IPS-18a (cell line): ENCODE measurements at regions not wholly inside any gene's neighbourhood (a gene's known extent, or its start where the extent isn't known, plus 50 kb on each side); places are given as distances from the start of the nearest gene placed in this dataset.

Source experiments
- H3K27ac ChIP-seq: one replicate; pipeline ENCODE4 v1.5.1; 2013; ENCODE audit warnings: low read length
- H3K27me3 ChIP-seq: one replicate; pipeline ENCODE4 v1.6.1; 2013; ENCODE audit warnings: mild to moderate bottlenecking, low read length; ENCODE audit not compliant: control insufficient read depth, insufficient read depth
- H3K36me3 ChIP-seq: one replicate; pipeline ENCODE4 v1.6.1; 2013; ENCODE audit warnings: low read depth, low read length; ENCODE audit not compliant: control insufficient read depth
- H3K4me1 ChIP-seq: one replicate; pipeline ENCODE4 v1.6.1; 2013; ENCODE audit warnings: low read depth, low read length; ENCODE audit not compliant: control insufficient read depth
- H3K4me3 ChIP-seq: one replicate; pipeline ENCODE4 v1.5.1; 2013; ENCODE audit warnings: low read length
- H3K9ac ChIP-seq: one replicate; pipeline ENCODE4 v1.6.1; 2013; ENCODE audit warnings: mild to moderate bottlenecking, low read length, moderate library complexity
- H3K9me3 ChIP-seq: one replicate; pipeline ENCODE4 v1.6.1; 2013; ENCODE audit warnings: low read depth, low read length; ENCODE audit not compliant: control insufficient read depth

DNA sequence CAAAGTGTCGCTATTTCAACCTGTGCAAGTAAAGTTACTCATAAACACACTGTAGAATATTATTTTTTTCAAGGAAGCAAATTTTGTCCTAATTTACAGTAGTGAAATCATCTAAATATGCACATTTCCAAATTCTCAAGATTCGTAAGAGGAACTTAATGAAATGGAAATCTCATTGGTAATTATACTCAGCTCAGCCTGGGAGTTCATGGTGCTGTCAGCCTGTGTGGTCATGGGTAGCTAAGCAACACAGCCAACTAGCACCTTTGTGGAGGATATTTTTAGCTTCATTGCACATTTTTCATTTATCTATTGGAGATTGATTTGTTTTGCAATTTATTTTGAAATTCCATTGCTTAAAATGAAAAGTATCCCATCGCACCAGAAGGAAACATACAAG lies 975.7 kb upstream of the ZEB2 start:
- Histone ChIP-seq H3K4me1 (no peaks in the 10 kb centered on the region), H3K9ac (no peak overlapping the region), H3K27ac (no peak overlapping the region)

DNA sequence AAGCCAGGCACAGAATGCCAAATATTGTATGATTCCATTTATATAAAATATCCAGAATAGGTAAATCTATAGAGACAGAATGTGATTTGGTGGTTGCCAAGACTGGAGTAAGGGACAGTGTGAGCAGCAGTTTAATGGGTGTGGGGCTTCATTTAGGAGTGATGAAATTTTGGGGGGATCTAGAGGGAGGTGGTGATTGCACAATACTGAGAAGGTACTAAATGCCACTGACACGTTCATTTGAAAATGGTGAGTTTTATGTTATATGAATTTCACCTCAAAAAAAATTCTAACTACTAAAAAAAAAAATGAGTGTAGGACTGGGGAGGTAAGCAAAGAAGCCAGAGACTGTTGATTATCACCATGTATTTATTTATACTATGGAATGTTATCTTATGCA lies 974.5 kb upstream of the ZEB2 start:
- Histone ChIP-seq H3K4me3 (no peak overlapping the region), H3K27me3 (no peaks in the 10 kb centered on the region), H3K9me3 (no peaks in the 10 kb centered on the region), H3K36me3 (no peaks in the 10 kb centered on the region), H3K9ac (no peak overlapping the region), H3K27ac (no peak overlapping the region), H3K4me1 (no peaks in the 10 kb centered on the region)

More for the DNA sequence above, 975.7 kb upstream of the ZEB2 start:
- Histone ChIP-seq H3K9me3 (no peaks in the 10 kb centered on the region), H3K4me3 (no peak overlapping the region), H3K36me3 (no peaks in the 10 kb centered on the region), H3K27me3 (no peaks in the 10 kb centered on the region)

DNA sequence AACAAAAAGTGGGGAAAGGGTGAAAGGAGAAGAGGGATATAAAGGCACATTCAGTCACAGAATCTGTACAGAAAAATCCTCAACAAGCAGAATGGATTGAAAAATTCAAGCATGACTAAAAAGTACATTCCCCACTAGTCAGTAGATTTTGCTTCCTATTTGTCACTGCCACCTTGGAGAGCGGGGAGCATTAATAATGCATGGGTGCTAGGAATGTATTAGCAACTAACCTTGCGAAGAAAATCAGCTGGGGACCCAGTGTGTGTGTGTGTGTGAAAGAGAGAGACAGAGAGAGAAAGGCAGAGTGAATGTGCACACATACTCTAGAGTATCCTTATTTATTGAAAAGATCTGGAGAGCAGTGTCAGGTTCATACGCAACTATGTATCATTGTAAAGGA lies 968.7 kb upstream of the ZEB2 start:
- Histone ChIP-seq H3K27ac (no peak overlapping the region), H3K9me3 (no peaks in the 10 kb centered on the region), H3K4me3 (no peak overlapping the region), H3K4me1 (no peaks in the 10 kb centered on the region), H3K9ac (no peak overlapping the region), H3K27me3 (no peaks in the 10 kb centered on the region), H3K36me3 (no peaks in the 10 kb centered on the region)

DNA sequence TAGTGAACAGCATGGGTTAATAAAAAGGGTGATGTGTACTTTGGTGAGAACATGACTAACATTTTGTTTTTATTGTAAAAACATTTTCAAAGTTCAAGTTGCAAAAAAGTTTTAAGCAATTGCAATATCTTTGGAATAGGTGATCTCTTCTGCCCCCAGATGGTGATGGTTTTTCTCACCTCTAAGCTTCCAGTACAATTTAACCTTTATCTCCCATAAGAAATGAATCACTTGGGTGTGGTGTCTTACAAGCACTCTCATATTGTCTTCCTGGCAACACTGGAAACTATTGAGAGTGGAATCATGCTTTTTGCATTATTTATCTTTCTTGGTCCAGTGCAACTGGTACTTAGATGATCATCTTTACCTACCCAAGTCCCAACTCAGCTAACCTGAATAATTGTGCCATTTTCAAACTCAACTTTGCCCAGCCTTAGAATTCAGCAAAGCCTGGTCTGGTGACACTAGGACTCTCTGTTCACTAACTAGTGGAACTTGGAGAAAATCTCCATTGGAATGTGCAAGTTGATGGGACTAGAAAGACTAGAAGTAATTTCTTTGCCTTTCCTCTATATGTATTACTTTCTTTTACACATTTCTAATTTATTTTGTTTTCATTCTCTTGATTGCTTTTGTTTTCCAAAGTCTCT lies 964.7 kb upstream of the ZEB2 start:
- Histone ChIP-seq H3K4me3 (no peak overlapping the region), H3K9ac (no peak overlapping the region), H3K36me3 (no peaks in the 10 kb centered on the region), H3K9me3 (no peaks in the 10 kb centered on the region), H3K4me1 (no peaks in the 10 kb centered on the region), H3K27me3 (no peaks in the 10 kb centered on the region), H3K27ac (no peak overlapping the region)

DNA sequence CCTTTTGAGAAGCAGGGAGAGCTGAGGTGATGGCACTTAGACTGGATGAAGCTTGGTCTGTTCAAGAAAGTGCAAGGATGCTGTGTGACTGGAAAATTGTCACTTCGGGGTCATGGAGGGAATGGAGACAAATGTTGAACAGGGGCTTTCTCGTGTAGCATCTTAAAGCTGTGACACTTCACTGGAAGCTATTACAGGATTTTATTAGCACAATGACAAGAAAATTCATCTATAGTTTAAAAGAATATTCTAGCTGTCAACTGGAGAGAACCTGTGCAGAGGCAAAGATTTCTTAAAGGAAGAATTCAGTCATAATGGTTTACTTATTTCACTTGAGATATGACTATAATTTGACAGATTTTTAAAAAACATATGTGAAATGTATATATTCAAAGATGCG lies 963.9 kb upstream of the ZEB2 start:
- Histone ChIP-seq H3K9me3 (no peaks in the 10 kb centered on the region), H3K27ac (no peak overlapping the region)

DNA sequence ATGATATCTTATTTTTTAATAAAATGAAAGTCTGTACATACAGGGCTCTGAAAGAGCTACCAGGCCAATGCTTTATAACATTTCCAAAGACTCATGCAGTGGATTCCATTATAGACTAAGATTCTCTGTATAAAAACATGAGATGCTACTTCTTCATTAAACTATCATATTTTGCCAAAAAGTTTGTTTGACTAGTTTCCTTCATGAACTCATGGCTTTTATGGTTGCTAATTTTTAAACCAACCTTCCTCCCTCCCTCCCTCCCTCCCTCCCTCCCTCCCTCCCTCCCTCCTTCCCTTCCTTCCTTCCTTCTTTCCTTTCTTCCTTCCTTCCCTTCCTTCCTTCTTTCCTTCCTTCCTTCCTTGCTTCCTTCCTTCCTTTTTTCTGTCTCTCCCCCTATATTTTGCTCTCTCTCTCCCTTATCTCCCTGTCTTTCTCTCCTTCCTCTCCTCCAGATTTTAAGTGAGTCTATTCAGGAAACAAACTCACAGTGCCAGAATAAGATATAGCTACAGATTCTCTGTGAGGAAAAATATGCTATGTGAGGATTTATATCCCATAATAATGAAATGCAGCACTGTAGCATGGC lies 961.5 kb upstream of the ZEB2 start:
- H3K27me3 ChIP-seq, result no peaks in the 10 kb centered on the region
- H3K4me3 ChIP-seq, result no peak overlapping the region
- H3K27ac ChIP-seq, result no peak overlapping the region
- H3K4me1 ChIP-seq, result no peaks in the 10 kb centered on the region
- H3K36me3 ChIP-seq, result no peaks in the 10 kb centered on the region
- no peaks in the 10 kb centered on the region for H3K9me3 ChIP-seq
- no peak overlapping the region for H3K9ac ChIP-seq

More for the DNA sequence above, 963.9 kb upstream of the ZEB2 start:
- Histone ChIP-seq H3K36me3 (no peaks in the 10 kb centered on the region), H3K27me3 (no peaks in the 10 kb centered on the region), H3K9ac (no peak overlapping the region), H3K4me1 (no peaks in the 10 kb centered on the region), H3K4me3 (no peak overlapping the region)

DNA sequence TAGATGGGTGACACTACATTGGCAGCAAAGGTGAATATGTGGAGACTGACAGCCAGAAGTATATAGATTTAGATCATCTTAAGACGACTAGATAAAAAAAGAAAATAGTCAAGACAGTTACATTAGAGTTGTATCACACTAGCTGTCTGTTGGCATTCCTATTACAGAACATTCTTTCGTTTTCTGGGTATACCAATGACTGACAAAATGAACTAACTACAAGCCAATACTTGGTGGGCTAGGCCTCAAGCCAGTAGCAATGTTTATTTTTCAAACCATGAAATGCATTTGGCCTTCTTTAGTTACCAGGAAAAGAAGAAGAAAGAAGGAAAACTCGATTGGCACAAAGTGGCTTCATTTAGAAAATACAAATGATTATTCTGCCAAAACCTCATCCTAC lies 944.9 kb upstream of the ZEB2 start:
- H3K9me3 ChIP-seq, result no peaks in the 10 kb centered on the region
- H3K4me3 ChIP-seq, result no peak overlapping the region
- no peak overlapping the region for H3K27ac ChIP-seq
- H3K27me3 ChIP-seq, result no peaks in the 10 kb centered on the region
- no peaks in the 10 kb centered on the region for H3K4me1 ChIP-seq
- H3K36me3 ChIP-seq, result no peaks in the 10 kb centered on the region
- H3K9ac ChIP-seq, result no peak overlapping the region

DNA sequence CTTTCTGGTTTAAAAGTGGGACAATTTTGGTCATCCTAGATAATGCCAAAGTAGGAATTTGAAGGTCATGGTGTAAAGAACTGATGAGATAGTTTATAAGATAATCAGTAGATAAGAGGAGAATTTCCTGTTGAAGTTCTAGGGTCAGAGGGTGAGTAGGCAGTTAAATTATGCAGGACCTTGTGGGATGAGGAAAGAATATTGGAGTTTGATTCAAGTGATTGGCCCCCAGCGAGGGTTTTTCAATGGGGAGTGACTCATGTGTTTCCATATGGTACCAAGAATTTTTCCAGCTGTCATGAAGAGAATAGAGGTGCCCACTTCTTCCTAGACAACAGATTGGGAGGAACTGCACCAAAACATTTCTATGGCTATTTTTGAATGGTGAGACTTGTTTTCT lies 940.2 kb upstream of the ZEB2 start:
- Histone ChIP-seq H3K36me3 (no peaks in the 10 kb centered on the region), H3K9me3 (no peaks in the 10 kb centered on the region), H3K4me3 (no peak overlapping the region), H3K27ac (no peak overlapping the region), H3K9ac (no peak overlapping the region), H3K4me1 (no peaks in the 10 kb centered on the region), H3K27me3 (no peaks in the 10 kb centered on the region)

DNA sequence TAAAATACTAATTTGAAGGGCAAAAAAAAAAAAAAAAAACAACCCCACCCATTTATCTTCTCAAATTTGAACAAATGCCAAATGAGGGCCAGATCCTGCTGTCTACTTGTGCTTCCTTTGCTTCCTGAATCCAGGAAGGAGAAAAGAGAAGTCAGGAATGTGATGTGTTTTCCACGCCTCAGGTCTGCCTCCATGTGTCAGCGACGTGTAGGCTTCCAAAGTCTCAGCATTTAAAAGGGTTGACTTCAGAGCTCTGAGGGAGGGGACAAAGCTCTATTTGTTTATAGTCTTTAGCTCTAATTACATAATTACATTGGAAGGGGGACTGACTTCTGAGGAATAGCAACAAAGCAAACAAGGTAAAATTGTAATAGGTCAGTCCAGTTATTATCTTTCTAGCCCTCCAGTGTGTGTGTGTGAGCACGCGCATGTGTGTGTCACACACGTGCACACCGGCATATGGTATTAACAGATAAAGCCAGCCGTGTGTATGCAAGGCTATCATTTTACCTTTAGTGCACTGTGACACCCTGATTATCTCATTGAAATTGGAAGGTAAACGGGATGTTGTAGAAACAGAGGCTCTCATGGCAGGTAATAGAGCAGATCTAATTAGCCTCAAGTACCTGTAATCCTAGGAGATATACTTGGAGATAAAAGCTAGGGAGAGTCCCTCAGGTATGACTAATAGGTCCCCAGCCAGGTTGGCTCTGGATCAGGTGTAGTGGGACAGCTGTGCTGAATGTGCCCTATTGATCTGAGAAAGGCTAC lies 911.4 kb upstream of the ZEB2 start:
- Histone ChIP-seq H3K27ac (no peak overlapping the region), H3K4me3 (no peak overlapping the region)

DNA sequence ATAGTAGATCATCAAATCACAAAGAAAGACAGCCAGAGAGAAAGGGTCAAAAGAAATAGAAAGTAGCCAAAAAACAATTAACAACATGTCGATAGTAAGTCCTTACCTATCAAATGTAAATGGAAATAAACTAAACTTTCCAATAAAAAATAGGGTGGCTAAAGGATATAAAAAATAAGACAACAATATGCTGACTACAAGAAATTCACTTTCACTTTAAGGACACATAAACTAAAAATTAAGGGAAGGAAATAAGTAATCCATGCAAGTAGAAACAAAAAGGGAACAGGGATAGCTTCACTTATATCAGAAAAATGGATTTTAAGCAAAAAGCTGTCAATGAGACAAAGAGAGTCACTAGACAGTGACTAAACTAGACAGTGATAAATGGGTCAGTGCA lies 903.9 kb upstream of the ZEB2 start:
- no peak overlapping the region for H3K4me3 ChIP-seq
- H3K27me3 ChIP-seq, result no peaks in the 10 kb centered on the region
- H3K9me3 ChIP-seq, result no peaks in the 10 kb centered on the region
- H3K9ac ChIP-seq, result no peak overlapping the region
- no peaks in the 10 kb centered on the region for H3K4me1 ChIP-seq
- H3K27ac ChIP-seq, result no peak overlapping the region
- no peaks in the 10 kb centered on the region for H3K36me3 ChIP-seq

More for the DNA sequence above, 911.4 kb upstream of the ZEB2 start:
- H3K9me3 ChIP-seq, result no peaks in the 10 kb centered on the region
- H3K9ac ChIP-seq, result no peak overlapping the region
- H3K36me3 ChIP-seq, result no peaks in the 10 kb centered on the region
- H3K27me3 ChIP-seq, result no peaks in the 10 kb centered on the region
- H3K4me1 ChIP-seq, result no peaks in the 10 kb centered on the region

DNA sequence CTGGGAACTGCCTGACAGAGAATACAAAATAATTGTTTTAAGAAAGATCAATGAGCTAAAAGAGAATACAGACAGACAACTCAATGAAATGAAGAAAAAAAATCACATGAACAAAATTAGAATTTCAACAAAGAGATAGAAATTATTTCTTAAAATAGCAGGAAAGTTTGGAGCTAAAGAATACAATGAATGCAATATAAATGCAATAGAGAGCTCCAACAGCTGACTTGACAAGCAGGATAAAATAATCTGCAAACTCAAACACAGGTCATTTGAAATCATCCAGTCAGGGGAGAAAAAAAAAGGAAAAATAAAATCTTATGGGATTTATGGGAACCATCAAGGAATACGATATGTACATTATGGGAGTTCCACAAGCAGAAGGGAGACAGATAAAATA lies 902.7 kb upstream of the ZEB2 start:
- no peaks in the 10 kb centered on the region for H3K9me3 ChIP-seq
- no peak overlapping the region for H3K9ac ChIP-seq
- H3K4me1 ChIP-seq, result no peaks in the 10 kb centered on the region
- no peak overlapping the region for H3K27ac ChIP-seq
- H3K36me3 ChIP-seq, result no peaks in the 10 kb centered on the region
- no peak overlapping the region for H3K4me3 ChIP-seq
- no peaks in the 10 kb centered on the region for H3K27me3 ChIP-seq

DNA sequence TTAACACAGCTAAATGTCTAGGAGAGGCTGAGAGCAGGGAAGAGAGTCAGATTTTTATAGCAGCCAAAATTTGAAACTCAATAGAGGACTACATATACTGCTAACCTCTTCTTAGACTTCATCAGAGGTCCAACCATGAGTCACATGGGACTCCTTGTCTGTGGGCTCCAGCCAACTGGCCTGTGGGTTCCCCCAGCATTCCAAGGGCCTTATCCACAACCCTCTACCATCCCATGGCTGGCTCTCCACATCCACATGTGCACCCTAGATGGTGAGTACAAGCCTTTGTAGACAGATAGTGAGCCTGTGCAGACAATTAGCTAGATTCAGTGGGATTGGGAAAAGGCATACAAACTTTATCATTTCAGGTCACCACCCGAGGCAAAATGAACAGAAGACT lies 901.9 kb upstream of the ZEB2 start:
- H3K4me3 ChIP-seq, result no peak overlapping the region
- H3K36me3 ChIP-seq, result no peaks in the 10 kb centered on the region
- H3K9ac ChIP-seq, result no peak overlapping the region
- no peaks in the 10 kb centered on the region for H3K4me1 ChIP-seq
- no peaks in the 10 kb centered on the region for H3K27me3 ChIP-seq
- no peaks in the 10 kb centered on the region for H3K9me3 ChIP-seq
- H3K27ac ChIP-seq, result no peak overlapping the region
